Spleen (tissue), 11 donors: ENCODE measurements at regions not wholly inside any gene's neighbourhood (a gene's known extent, or its start where the extent isn't known, plus 50 kb on each side); places are given as distances from the start of the nearest gene placed in this dataset.
A peak's percentile ranks its signal among the peaks of the same experiment; 100 is the strongest.

ENCODE experiments used
- DNase-seq: peaks from one replicate; pipeline ENCODE4 v3.0.0-alpha.2; 2020
- H3K27ac ChIP-seq, 8 donors: fragments of 200-600 bp; sonication (generic) in 7 of 8; 1 replicate in 4 of 8; 2 replicates in 4 of 8; pipeline versions ENCODE4 v1.5.0 to v1.8.0; 2016 to 2021; ENCODE audit warnings: inconsistent platforms in 4 of 8, mild to moderate bottlenecking in 4 of 8, moderate library complexity in 1 of 8
- H3K27me3 ChIP-seq, 7 donors: fragments of 200-600 bp; sonication (generic) in 6 of 7; replicated peaks in 1 of 7; 1 replicate in 4 of 7; 2 replicates in 3 of 7; pipeline versions ENCODE4 v1.5.0 to v1.8.0; 2016 to 2021; ENCODE audit warnings: inconsistent platforms in 3 of 7, mild to moderate bottlenecking in 1 of 7
- H3K36me3 ChIP-seq, 6 donors: fragments of 200-600 bp; sonication (generic) in 5 of 6; 1 replicate in 4 of 6; 2 replicates in 2 of 6; pipeline versions ENCODE4 v1.5.0 to v1.8.0; 2016 to 2021; ENCODE audit warnings: inconsistent platforms in 2 of 6
- H3K4me1 ChIP-seq, 6 donors: fragments of 200-600 bp; sonication (generic) in 5 of 6; 1 replicate in 3 of 6; 2 replicates in 3 of 6; pipeline versions ENCODE4 v1.5.0 to v1.8.0; 2016 to 2021; ENCODE audit warnings: inconsistent platforms in 3 of 6
- H3K4me3 ChIP-seq, 8 donors: fragments of 200-600 bp; sonication (generic) in 7 of 8; 1 replicate in 4 of 8; 2 replicates in 4 of 8; pipeline versions ENCODE4 v1.5.0 to v1.8.0; 2016 to 2021; ENCODE audit warnings: inconsistent platforms in 4 of 8, mild to moderate bottlenecking in 4 of 8, moderate library complexity in 2 of 8
- H3K9me3 ChIP-seq, 8 donors: fragments of 200-600 bp; sonication (generic) in 7 of 8; 1 replicate in 4 of 8; 2 replicates in 4 of 8; pipeline versions ENCODE4 v1.5.0 to v1.8.0; 2016 to 2021; ENCODE audit warnings: inconsistent platforms in 4 of 8
- CTCF ChIP-seq, 11 experiments: fragments of 200-600 bp in 7 of 11; fragments of 450-650 bp in 4 of 11; sonication (generic) in 4 of 11; IDR thresholded peaks in 8 of 11; conservative IDR thresholded peaks in 3 of 11; 1 replicate in 7 of 11; 2 replicates in 4 of 11; pipeline versions ENCODE4 v1.4.0 to v1.8.0; 2016 to 2021; ENCODE audit warnings: antibody characterized with exemption in 11 of 11, inconsistent platforms in 4 of 11, mild to moderate bottlenecking in 1 of 11
- POLR2A ChIP-seq, 3 donors: fragments of 450-650 bp; IDR thresholded peaks; one replicate each; pipeline ENCODE4 v1.5.1; 2017; ENCODE audit warnings: antibody characterized with exemption in 3 of 3, mild to moderate bottlenecking in 1 of 3
- POLR2AphosphoS5 ChIP-seq, 3 donors: sonication (generic); formaldehyde crosslinking; IDR thresholded peaks; one replicate each; pipeline ENCODE4 v1.5.1; 2017; ENCODE audit warnings: antibody characterized with exemption in 3 of 3
- WGBS, 5 donors: extraction: QIAGEN DNeasy Blood & Tissue Kit in 3 of 5; methylation state at CpG; one replicate each; pipeline versions ENCODE4 v1.1.5 to v1.1.7; 2013 to 2018; 5-methylcytosine and 5-hydroxymethylcytosine counted together
- intact Hi-C: fragments of 100-400 bp; cut with DNase I; formaldehyde crosslinking; loops from one replicate; pipeline ENCODE4 v1.15.0; 2023; ENCODE audit warnings: low total_unique reads
- donor health status: healthy with polysubstance abuse.
- donor health status: DM: no; HTN: no; CAD: no; lungs with moderate emphysema.
- donor health status: DM: no; HTN: no; CAD: no.
- donor health status: Bipolar disorder and iron deficiency.
- donor health status: healthy.
- donor health status: DM: no; HTN: no; CAD: no.
- donor health status: DM: yes; HTN: yes; CAD: no.

- H3K9me3 ChIP-seq = no peaks in the 10 kb centered on the region
- WGBS, 5 donors = 24 to 38% (median 33%) methylated on average over 3 of the region's 3 CpGs
- DNase-seq = no peak
Observed at GRCh38 chr9:135303280-135303647, 176.3 kb upstream of the PPP1R26 start.

GRCh38 chr9:135303865-135304499, 175.6 kb upstream of the PPP1R26 start:
- Histone ChIP-seq H3K27me3 (peaks cover 0 to 72% (median 18%) of the 10 kb centered on the region in 7 donors), H3K36me3 (no peaks in the 10 kb centered on the region), H3K4me1 (no peaks in the 10 kb centered on the region), H3K4me3 (no peak overlapping the region), H3K9me3 (no peaks in the 10 kb centered on the region), H3K27ac (no peak overlapping the region)
- TF ChIP-seq CTCF (IDR thresholded peaks at IDR 0.05 in 8 of 11, conservative IDR thresholded peaks at IDR 0.05 in 3 of 11) = no peak
- TF ChIP-seq POLR2A (IDR thresholded peaks at IDR 0.05) = no peak
- no peak for TF ChIP-seq POLR2AphosphoS5 (IDR thresholded peaks at IDR 0.05)
- no peak for DNase-seq
- intact Hi-C loops = no loop called here

More at GRCh38 chr9:135303280-135303647, 176.3 kb upstream of the PPP1R26 start:
- Histone ChIP-seq H3K4me1 (no peaks in the 10 kb centered on the region), H3K27me3 (peaks cover 0 to 70% (median 17%) of the 10 kb centered on the region in 7 donors), H3K27ac (no peak overlapping the region), H3K4me3 (peak overlapping the region in 1 of 8 donors; percentile 4), H3K36me3 (no peaks in the 10 kb centered on the region)
- TF ChIP-seq POLR2A (IDR thresholded peaks at IDR 0.05) (no peak), POLR2AphosphoS5 (IDR thresholded peaks at IDR 0.05) (no peak), CTCF (IDR thresholded peaks at IDR 0.05 in 8 of 11, conservative IDR thresholded peaks at IDR 0.05 in 3 of 11) (no peak)
- intact Hi-C loops = no loop called here

- no peak for TF ChIP-seq POLR2AphosphoS5 (IDR thresholded peaks at IDR 0.05)
- TF ChIP-seq POLR2A (IDR thresholded peaks at IDR 0.05) = no peak
- no peak for TF ChIP-seq CTCF (IDR thresholded peaks at IDR 0.05 in 8 of 11, conservative IDR thresholded peaks at IDR 0.05 in 3 of 11)
- Histone ChIP-seq H3K4me1 (no peaks in the 10 kb centered on the region), H3K27me3 (peaks cover 0 to 72% (median 19%) of the 10 kb centered on the region in 7 donors), H3K4me3 (no peak overlapping the region), H3K36me3 (no peaks in the 10 kb centered on the region), H3K9me3 (no peaks in the 10 kb centered on the region), H3K27ac (no peak overlapping the region)
- intact Hi-C loops = no loop called here
- no peak for DNase-seq
- WGBS, 5 donors = 78 to 81% (median 79%) methylated on average over 3 of the region's 3 CpGs
Observed at GRCh38 chr9:135304886-135305285, 174.7 kb upstream of the PPP1R26 start.

GRCh38 chr9:135305546-135306180, 173.9 kb upstream of the PPP1R26 start:
- no peaks in the 10 kb centered on the region for H3K4me1 ChIP-seq
- no peaks in the 10 kb centered on the region for H3K36me3 ChIP-seq
- intact Hi-C loops = no loop called here
- peaks cover 0 to 71% (median 13%) of the 10 kb centered on the region in 7 donors for H3K27me3 ChIP-seq
- H3K27ac ChIP-seq = no peak overlapping the region
- no peak for DNase-seq
- TF ChIP-seq POLR2A (IDR thresholded peaks at IDR 0.05) (no peak), CTCF (IDR thresholded peaks at IDR 0.05 in 8 of 11, conservative IDR thresholded peaks at IDR 0.05 in 3 of 11) (no peak), POLR2AphosphoS5 (IDR thresholded peaks at IDR 0.05) (no peak)
- no peak overlapping the region for H3K4me3 ChIP-seq
- 66 to 84% (median 78%) methylated on average over 12 of the region's 12 CpGs for WGBS, 5 donors
- H3K9me3 ChIP-seq = no peaks in the 10 kb centered on the region
